HL-60 (cell line): ENCODE measurements at regions not wholly inside any gene's neighbourhood (a gene's known extent, or its start where the extent isn't known, plus 50 kb on each side); places are given as distances from the start of the nearest gene placed in this dataset.
"Not testable (repeated sequence)": the region's sequence is repeated elsewhere in the genome, so short reads cannot be mapped to it uniquely, and the experiment has no call there.

Experiments used
- DNase-seq, 2 experiments: peaks; one replicate each; pipeline ENCODE4 v3.0.0-alpha.2; 2010 to 2020; ENCODE audit warnings: low read depth in 1 of 2, low spot score in 1 of 2
- H3K27ac ChIP-seq: fragments of 250-450 bp; sonication (Bioruptor Pico); replicated peaks from 2 replicates; pipeline ENCODE4 v1.5.1; 2020; ENCODE audit warnings: mild to moderate bottlenecking, moderate library complexity
- H3K27me3 ChIP-seq: fragments of 250-450 bp; sonication (Bioruptor Pico); 2 replicates; pipeline ENCODE4 v1.5.1; 2021; ENCODE audit warnings: mild to moderate bottlenecking, moderate library complexity; ENCODE audit not compliant: insufficient read depth, poor library complexity, severe bottlenecking
- H3K4me3 ChIP-seq: replicated peaks from 2 replicates; pipeline ENCODE4 v1.5.1; 2011; ENCODE audit warnings: mild to moderate bottlenecking, control low read depth, low read length; ENCODE audit not compliant: insufficient read depth
- GABPA ChIP-seq: IDR thresholded peaks from 2 replicates; pipeline ENCODE4 v1.6.1; 2012; ENCODE audit warnings: low read depth
- POLR2AphosphoS5 ChIP-seq: IDR thresholded peaks from 2 replicates; pipeline ENCODE4 v1.6.1; 2012; ENCODE audit warnings: low read depth
- SPI1 ChIP-seq: IDR thresholded peaks from 2 replicates; pipeline ENCODE4 v1.6.1; 2012; ENCODE audit warnings: low read depth, mild to moderate bottlenecking, borderline replicate concordance
- TF ChIP-seq, protein P1 (sequence below): IDR thresholded peaks from one replicate; pipeline ENCODE4 v1.5.1; 2011; ENCODE audit warnings: low read length, control low read depth, inconsistent platforms; ENCODE audit not compliant: insufficient read depth
- TF ChIP-seq, protein P2 (sequence below): IDR thresholded peaks from 2 replicates; pipeline ENCODE4 v1.6.1; 2012; ENCODE audit warnings: low read depth; ENCODE audit not compliant: insufficient replicate concordance

DNA sequence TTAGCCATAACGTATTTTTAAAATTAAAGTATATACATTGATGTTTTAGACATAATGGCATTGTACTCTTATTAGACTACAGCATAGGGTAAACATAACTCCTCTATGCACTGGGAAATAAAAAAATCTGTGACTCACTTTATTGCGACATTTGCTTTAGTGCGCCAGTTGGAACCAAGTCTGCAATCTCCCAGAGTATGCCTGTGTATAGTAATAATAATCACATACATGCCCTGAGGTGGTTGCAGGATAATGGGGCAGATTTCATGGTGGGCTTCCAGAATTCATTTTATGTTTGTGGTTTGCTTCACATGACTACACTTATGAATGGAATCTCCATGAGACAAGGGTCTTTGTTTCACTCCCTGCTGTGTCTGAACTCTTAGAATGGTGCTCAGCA lies 66.9 kb upstream of the N4BP1 start:
- Histone ChIP-seq H3K27me3 (peaks cover 2% of the 10 kb centered on the region), H3K4me3 (no peak overlapping the region), H3K27ac (no peak overlapping the region)
- TF ChIP-seq, protein P1, sequence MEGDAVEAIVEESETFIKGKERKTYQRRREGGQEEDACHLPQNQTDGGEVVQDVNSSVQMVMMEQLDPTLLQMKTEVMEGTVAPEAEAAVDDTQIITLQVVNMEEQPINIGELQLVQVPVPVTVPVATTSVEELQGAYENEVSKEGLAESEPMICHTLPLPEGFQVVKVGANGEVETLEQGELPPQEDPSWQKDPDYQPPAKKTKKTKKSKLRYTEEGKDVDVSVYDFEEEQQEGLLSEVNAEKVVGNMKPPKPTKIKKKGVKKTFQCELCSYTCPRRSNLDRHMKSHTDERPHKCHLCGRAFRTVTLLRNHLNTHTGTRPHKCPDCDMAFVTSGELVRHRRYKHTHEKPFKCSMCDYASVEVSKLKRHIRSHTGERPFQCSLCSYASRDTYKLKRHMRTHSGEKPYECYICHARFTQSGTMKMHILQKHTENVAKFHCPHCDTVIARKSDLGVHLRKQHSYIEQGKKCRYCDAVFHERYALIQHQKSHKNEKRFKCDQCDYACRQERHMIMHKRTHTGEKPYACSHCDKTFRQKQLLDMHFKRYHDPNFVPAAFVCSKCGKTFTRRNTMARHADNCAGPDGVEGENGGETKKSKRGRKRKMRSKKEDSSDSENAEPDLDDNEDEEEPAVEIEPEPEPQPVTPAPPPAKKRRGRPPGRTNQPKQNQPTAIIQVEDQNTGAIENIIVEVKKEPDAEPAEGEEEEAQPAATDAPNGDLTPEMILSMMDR, result no peak
- TF ChIP-seq, protein P2, sequence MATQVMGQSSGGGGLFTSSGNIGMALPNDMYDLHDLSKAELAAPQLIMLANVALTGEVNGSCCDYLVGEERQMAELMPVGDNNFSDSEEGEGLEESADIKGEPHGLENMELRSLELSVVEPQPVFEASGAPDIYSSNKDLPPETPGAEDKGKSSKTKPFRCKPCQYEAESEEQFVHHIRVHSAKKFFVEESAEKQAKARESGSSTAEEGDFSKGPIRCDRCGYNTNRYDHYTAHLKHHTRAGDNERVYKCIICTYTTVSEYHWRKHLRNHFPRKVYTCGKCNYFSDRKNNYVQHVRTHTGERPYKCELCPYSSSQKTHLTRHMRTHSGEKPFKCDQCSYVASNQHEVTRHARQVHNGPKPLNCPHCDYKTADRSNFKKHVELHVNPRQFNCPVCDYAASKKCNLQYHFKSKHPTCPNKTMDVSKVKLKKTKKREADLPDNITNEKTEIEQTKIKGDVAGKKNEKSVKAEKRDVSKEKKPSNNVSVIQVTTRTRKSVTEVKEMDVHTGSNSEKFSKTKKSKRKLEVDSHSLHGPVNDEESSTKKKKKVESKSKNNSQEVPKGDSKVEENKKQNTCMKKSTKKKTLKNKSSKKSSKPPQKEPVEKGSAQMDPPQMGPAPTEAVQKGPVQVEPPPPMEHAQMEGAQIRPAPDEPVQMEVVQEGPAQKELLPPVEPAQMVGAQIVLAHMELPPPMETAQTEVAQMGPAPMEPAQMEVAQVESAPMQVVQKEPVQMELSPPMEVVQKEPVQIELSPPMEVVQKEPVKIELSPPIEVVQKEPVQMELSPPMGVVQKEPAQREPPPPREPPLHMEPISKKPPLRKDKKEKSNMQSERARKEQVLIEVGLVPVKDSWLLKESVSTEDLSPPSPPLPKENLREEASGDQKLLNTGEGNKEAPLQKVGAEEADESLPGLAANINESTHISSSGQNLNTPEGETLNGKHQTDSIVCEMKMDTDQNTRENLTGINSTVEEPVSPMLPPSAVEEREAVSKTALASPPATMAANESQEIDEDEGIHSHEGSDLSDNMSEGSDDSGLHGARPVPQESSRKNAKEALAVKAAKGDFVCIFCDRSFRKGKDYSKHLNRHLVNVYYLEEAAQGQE, result no peak
- no peak for TF ChIP-seq GABPA
- no peak for TF ChIP-seq SPI1
- TF ChIP-seq POLR2AphosphoS5, result no peak
- DNase-seq, result peak in 1 of 2 experiments; percentile 10

DNA sequence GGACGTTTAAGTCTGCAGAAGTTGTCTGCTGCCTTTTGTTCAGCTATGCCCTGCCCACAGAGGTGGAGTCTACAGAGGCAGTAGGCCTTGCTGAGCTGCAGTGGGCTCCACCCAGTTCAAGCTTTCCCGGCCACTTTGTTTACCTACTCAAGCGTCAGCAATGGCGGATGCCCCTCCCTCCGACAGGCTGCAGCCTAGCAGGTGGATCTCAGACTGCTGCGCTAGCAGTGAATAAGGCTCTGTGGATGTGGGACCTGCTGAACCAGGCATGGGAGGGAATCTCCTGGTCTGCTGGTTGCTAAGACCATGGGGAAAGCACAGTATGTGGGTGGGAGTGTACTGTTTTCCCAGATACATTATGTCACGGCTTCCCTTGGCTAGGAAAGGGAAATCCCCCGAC lies 58.2 kb upstream of the N4BP1 start:
- not testable (repeated sequence) for H3K27me3 ChIP-seq, H3K4me3 ChIP-seq, DNase-seq, H3K27ac ChIP-seq

DNA sequence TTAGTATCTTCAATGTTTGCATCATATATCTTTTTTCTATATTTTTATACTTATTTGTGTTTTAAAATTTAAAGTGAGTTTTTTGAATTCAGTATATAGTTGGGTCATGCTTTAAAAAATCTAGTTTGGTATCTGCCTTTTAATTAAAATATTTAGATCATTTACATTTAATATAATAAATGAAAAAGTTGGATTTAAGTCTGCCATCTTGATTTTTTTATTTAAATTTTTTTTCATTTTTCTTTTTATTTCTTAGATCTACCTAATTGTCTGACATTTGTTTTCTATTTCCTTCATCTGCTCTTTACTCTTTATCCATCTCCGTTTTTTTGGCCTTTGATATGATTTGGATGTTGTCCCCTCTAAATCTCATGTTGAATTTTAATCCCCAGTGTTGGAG lies 50.0 kb upstream of the N4BP1 start:
- H3K27me3 ChIP-seq, result no peaks in the 10 kb centered on the region
- no peak overlapping the region for H3K27ac ChIP-seq
- DNase-seq, result no peak
- TF ChIP-seq, protein P1, result no peak
- no peak for TF ChIP-seq GABPA
- TF ChIP-seq SPI1, result no peak
- TF ChIP-seq, protein P2, result no peak
- TF ChIP-seq POLR2AphosphoS5, result no peak
- H3K4me3 ChIP-seq, result no peak overlapping the region
